Mesendoderm (in vitro differentiated cells): ENCODE measurements at regions not wholly inside any gene's neighbourhood (a gene's known extent, or its start where the extent isn't known, plus 50 kb on each side); places are given as distances from the start of the nearest gene placed in this dataset.

Experiments used
- DNase-seq: peaks from one replicate; pipeline ENCODE4 v3.0.0; 2013
- H2AK5ac ChIP-seq: 2 replicates; pipeline ENCODE4 v1.6.1; 2013; ENCODE audit warnings: low read length, inconsistent platforms
- H2BK120ac ChIP-seq: 2 replicates; pipeline ENCODE4 v1.6.1; 2013; ENCODE audit warnings: low read depth, mild to moderate bottlenecking, low read length, moderate library complexity, mixed read lengths
- H2BK15ac ChIP-seq: replicated peaks from 2 replicates; pipeline ENCODE4 v1.6.1; 2013; ENCODE audit warnings: low read depth, mild to moderate bottlenecking, moderate library complexity
- H2BK5ac ChIP-seq: 2 replicates; pipeline ENCODE4 v1.6.1; 2013; ENCODE audit warnings: low read length, inconsistent platforms
- H3K18ac ChIP-seq: 2 replicates; pipeline ENCODE4 v1.6.1; 2013; ENCODE audit warnings: mild to moderate bottlenecking, low read length, mixed read lengths
- H3K23ac ChIP-seq: one replicate; pipeline ENCODE4 v1.6.1; 2013; ENCODE audit warnings: low read length
- H3K27ac ChIP-seq: 2 replicates; pipeline ENCODE4 v1.5.1; 2013; ENCODE audit warnings: low read depth, mild to moderate bottlenecking, inconsistent platforms, low read length, moderate library complexity
- H3K27me3 ChIP-seq: 2 replicates; pipeline ENCODE4 v1.6.1; 2013; ENCODE audit warnings: low read length, control low read depth, mild to moderate bottlenecking, inconsistent platforms; ENCODE audit not compliant: insufficient read depth, poor library complexity
- H3K36me3 ChIP-seq: 2 replicates; pipeline ENCODE4 v1.6.1; 2013; ENCODE audit warnings: low read length, inconsistent platforms; ENCODE audit not compliant: control insufficient read depth, insufficient read depth
- H3K4ac ChIP-seq: one replicate; pipeline ENCODE4 v1.6.1; 2013; ENCODE audit warnings: low read depth, mild to moderate bottlenecking, low read length, moderate library complexity
- H3K4me1 ChIP-seq: 2 replicates; pipeline ENCODE4 v1.6.1; 2013; ENCODE audit warnings: low read depth, low read length, inconsistent platforms; ENCODE audit not compliant: control insufficient read depth
- H3K4me2 ChIP-seq: 2 replicates; pipeline ENCODE4 v1.6.1; 2013; ENCODE audit warnings: low read length
- H3K4me3 ChIP-seq: 2 replicates; pipeline ENCODE4 v1.5.1; 2013; ENCODE audit warnings: mild to moderate bottlenecking, low read length
- H3K56ac ChIP-seq: one replicate; pipeline ENCODE4 v1.6.1; 2013; ENCODE audit warnings: low read length
- H3K79me1 ChIP-seq: 2 replicates; pipeline ENCODE4 v1.6.1; 2013; ENCODE audit warnings: low read length, inconsistent platforms
- H3K79me2 ChIP-seq: 2 replicates; pipeline ENCODE4 v1.6.1; 2013; ENCODE audit warnings: mild to moderate bottlenecking, low read length; ENCODE audit not compliant: control insufficient read depth, insufficient read depth
- H3K9ac ChIP-seq: 2 replicates; pipeline ENCODE4 v1.6.1; 2013; ENCODE audit warnings: low read length, inconsistent platforms
- H4K5ac ChIP-seq: one replicate; pipeline ENCODE4 v1.6.1; 2013; ENCODE audit warnings: low read length
- H4K8ac ChIP-seq: one replicate; pipeline ENCODE4 v1.6.1; 2013; ENCODE audit warnings: low read depth, mild to moderate bottlenecking, control low read depth, low read length, moderate library complexity
- WGBS: extraction: QIAGEN DNeasy Blood & Tissue Kit; methylation state at CpG from one replicate; pipeline ENCODE4 v1.1.7; 2013; ENCODE audit warnings: low lambda C conversion rate, missing lambda C conversion rate; ENCODE audit not compliant: insufficient coverage; ENCODE audit errors: extremely low coverage; 5-methylcytosine and 5-hydroxymethylcytosine counted together

GRCh38 chr5:175246889-175247520 lies 197.0 kb downstream of the DRD1 start:
- H2AK5ac ChIP-seq, result no peak overlapping the region
- H3K27ac ChIP-seq, result no peak overlapping the region
- H3K23ac ChIP-seq, result no peak overlapping the region
- no peak overlapping the region for H3K4ac ChIP-seq
- H4K8ac ChIP-seq, result no peak overlapping the region
- no peaks in the 10 kb centered on the region for H3K36me3 ChIP-seq
- no peak overlapping the region for H3K9ac ChIP-seq
- no peak for DNase-seq
- no peak overlapping the region for H3K56ac ChIP-seq
- H3K79me1 ChIP-seq, result no peaks in the 10 kb centered on the region
- H3K4me1 ChIP-seq, result no peaks in the 10 kb centered on the region
- H3K27me3 ChIP-seq, result no peaks in the 10 kb centered on the region
- WGBS, result no CpG with 5 or more reads among the region's 4 CpGs
- no peak overlapping the region for H2BK120ac ChIP-seq
- no peak overlapping the region for H2BK5ac ChIP-seq
- H3K79me2 ChIP-seq, result no peaks in the 10 kb centered on the region
- H3K4me3 ChIP-seq, result no peak overlapping the region
- H4K5ac ChIP-seq, result no peak overlapping the region
- H3K4me2 ChIP-seq, result no peak overlapping the region
- no peak overlapping the region for H3K18ac ChIP-seq
- no peak overlapping the region for H2BK15ac ChIP-seq

- no peak overlapping the region for H2BK15ac ChIP-seq
- no peak overlapping the region for H3K4me3 ChIP-seq
- no peak overlapping the region for H3K9ac ChIP-seq
- H2BK120ac ChIP-seq, result no peak overlapping the region
- H3K27ac ChIP-seq, result no peak overlapping the region
- no peak overlapping the region for H4K5ac ChIP-seq
- no peaks in the 10 kb centered on the region for H3K36me3 ChIP-seq
- H3K4ac ChIP-seq, result no peak overlapping the region
- no peak overlapping the region for H4K8ac ChIP-seq
- H3K56ac ChIP-seq, result no peak overlapping the region
- WGBS, result no CpG with 5 or more reads among the region's 8 CpGs
- no peaks in the 10 kb centered on the region for H3K79me1 ChIP-seq
- no peak overlapping the region for H2AK5ac ChIP-seq
- no peak overlapping the region for H2BK5ac ChIP-seq
- H3K4me1 ChIP-seq, result no peaks in the 10 kb centered on the region
- no peaks in the 10 kb centered on the region for H3K27me3 ChIP-seq
- no peak overlapping the region for H3K18ac ChIP-seq
- no peak overlapping the region for H3K4me2 ChIP-seq
- H3K79me2 ChIP-seq, result no peaks in the 10 kb centered on the region
- DNase-seq, result peak; percentile 71
- no peak overlapping the region for H3K23ac ChIP-seq
Observed at GRCh38 chr5:175246242-175246888, 197.6 kb downstream of the DRD1 start.

- Histone ChIP-seq H3K79me1 (no peaks in the 10 kb centered on the region), H3K18ac (no peak overlapping the region), H4K8ac (no peak overlapping the region), H3K9ac (no peak overlapping the region), H3K4ac (no peak overlapping the region), H3K4me2 (no peak overlapping the region), H3K79me2 (no peaks in the 10 kb centered on the region), H3K56ac (no peak overlapping the region), H3K23ac (no peak overlapping the region), H3K36me3 (no peaks in the 10 kb centered on the region), H3K4me1 (no peaks in the 10 kb centered on the region), H3K4me3 (no peak overlapping the region), H2AK5ac (no peak overlapping the region), H2BK15ac (no peak overlapping the region), H2BK120ac (no peak overlapping the region), H3K27me3 (no peaks in the 10 kb centered on the region), H2BK5ac (no peak overlapping the region), H4K5ac (no peak overlapping the region), H3K27ac (no peak overlapping the region)
- peak; percentile 4 for DNase-seq
- no CpG with 5 or more reads among the region's 6 CpGs for WGBS
Observed at GRCh38 chr5:175243441-175243840, 200.5 kb downstream of the DRD1 start.

GRCh38 chr5:175242207-175242606 lies 201.8 kb downstream of the DRD1 start:
- Histone ChIP-seq H3K4me2 (no peak overlapping the region), H3K27ac (no peak overlapping the region), H3K36me3 (no peaks in the 10 kb centered on the region), H2AK5ac (no peak overlapping the region), H3K23ac (no peak overlapping the region), H3K18ac (no peak overlapping the region), H4K8ac (no peak overlapping the region), H2BK5ac (no peak overlapping the region), H3K79me1 (no peaks in the 10 kb centered on the region), H4K5ac (no peak overlapping the region), H2BK120ac (no peak overlapping the region), H3K56ac (no peak overlapping the region), H3K4me3 (no peak overlapping the region), H2BK15ac (no peak overlapping the region), H3K27me3 (no peaks in the 10 kb centered on the region), H3K9ac (no peak overlapping the region), H3K4ac (no peak overlapping the region), H3K4me1 (no peaks in the 10 kb centered on the region), H3K79me2 (no peaks in the 10 kb centered on the region)
- no peak for DNase-seq
- WGBS, result no CpG with 5 or more reads among the region's 5 CpGs

GRCh38 chr5:175238326-175238725 lies 205.7 kb downstream of the DRD1 start:
- WGBS, result no CpG with 5 or more reads among the region's 5 CpGs

GRCh38 chr5:175236176-175236575 lies 207.8 kb downstream of the DRD1 start:
- Histone ChIP-seq H3K4me3 (no peak overlapping the region), H4K8ac (no peak overlapping the region), H2BK120ac (no peak overlapping the region), H3K27me3 (no peaks in the 10 kb centered on the region), H2AK5ac (no peak overlapping the region), H3K56ac (no peak overlapping the region), H3K18ac (no peak overlapping the region), H3K4ac (no peak overlapping the region), H2BK15ac (no peak overlapping the region), H3K9ac (no peak overlapping the region), H3K23ac (no peak overlapping the region), H3K4me1 (no peaks in the 10 kb centered on the region), H3K4me2 (no peak overlapping the region), H3K79me1 (no peaks in the 10 kb centered on the region), H3K27ac (no peak overlapping the region), H3K79me2 (no peaks in the 10 kb centered on the region), H3K36me3 (no peaks in the 10 kb centered on the region), H2BK5ac (no peak overlapping the region), H4K5ac (no peak overlapping the region)
- DNase-seq, result no peak
- no CpG with 5 or more reads among the region's 6 CpGs for WGBS

More at GRCh38 chr5:175238326-175238725, 205.7 kb downstream of the DRD1 start:
- no peak overlapping the region for H3K56ac ChIP-seq
- DNase-seq, result no peak
- H3K4me3 ChIP-seq, result no peak overlapping the region
- no peak overlapping the region for H3K9ac ChIP-seq
- no peak overlapping the region for H2AK5ac ChIP-seq
- H2BK5ac ChIP-seq, result no peak overlapping the region
- no peaks in the 10 kb centered on the region for H3K27me3 ChIP-seq
- no peak overlapping the region for H3K23ac ChIP-seq
- H2BK120ac ChIP-seq, result no peak overlapping the region
- H3K36me3 ChIP-seq, result no peaks in the 10 kb centered on the region
- no peak overlapping the region for H3K4me2 ChIP-seq
- H3K18ac ChIP-seq, result no peak overlapping the region
- no peak overlapping the region for H3K4ac ChIP-seq
- no peak overlapping the region for H3K27ac ChIP-seq
- H2BK15ac ChIP-seq, result no peak overlapping the region
- no peaks in the 10 kb centered on the region for H3K79me2 ChIP-seq
- no peaks in the 10 kb centered on the region for H3K4me1 ChIP-seq
- no peaks in the 10 kb centered on the region for H3K79me1 ChIP-seq
- H4K5ac ChIP-seq, result no peak overlapping the region
- H4K8ac ChIP-seq, result no peak overlapping the region
